Endothelial cell of umbilical vein (primary cell): ENCODE measurements at regions not wholly inside any gene's neighbourhood (a gene's known extent, or its start where the extent isn't known, plus 50 kb on each side); places are given as distances from the start of the nearest gene placed in this dataset.

Experiments used
- BruUV-seq: library from RNA; stranded (reverse); fragments of 400-500 nt; replicated peaks from 2 replicates; lab custom pipeline; 2021; lab: Mats Ljungman, UMichigan
- CTCF ChIA-PET: fragments of 300-600, 350-600 bp; sonication (Branson Sonifier 250); formaldehyde crosslinking; loops from one replicate; lab custom pipeline; 2021; ENCODE audit warnings: antibody characterized with exemption, inconsistent platforms; lab: Charles Lee
- POLR2A ChIA-PET: fragments of 300-600, 350-600 bp; sonication (Branson Sonifier 250); formaldehyde crosslinking; loops from one replicate; lab custom pipeline; 2021; ENCODE audit warnings: antibody characterized with exemption, inconsistent platforms; lab: Charles Lee
- DNase-seq: peaks from one replicate; pipeline ENCODE4 v3.0.0-alpha.2; 2011; ENCODE audit warnings: low read depth, low spot score
- FAIRE-seq: peaks from 2 replicates; lab custom pipeline; 2011; peaks lifted over from hg19 to GRCh38; lab: Jason Lieb, UNC
- H2AFZ ChIP-seq: 2 replicates; pipeline ENCODE4 v1.6.0; 2012; ENCODE audit warnings: low read depth, low read length, control low read depth, inconsistent platforms
- H3K27ac ChIP-seq: 2 replicates; pipeline ENCODE4 v1.5.1; 2011; ENCODE audit warnings: low read depth, mild to moderate bottlenecking, control low read depth, low read length, moderate library complexity; ENCODE audit not compliant: insufficient read depth
- H3K27me3 ChIP-seq, 2 experiments: 2 replicates each; pipeline versions ENCODE4 v1.6.0 to v1.6.1; 2011; ENCODE audit warnings: low read length in 2 of 2, mixed read lengths in 1 of 2; ENCODE audit not compliant: control insufficient read depth in 2 of 2, insufficient read depth in 2 of 2
- H3K36me3 ChIP-seq, 2 experiments: 2 replicates in 1 of 2; 3 replicates in 1 of 2; pipeline ENCODE4 v1.5.1; 2011; ENCODE audit warnings: low read length in 2 of 2, mild to moderate bottlenecking in 1 of 2, moderate library complexity in 1 of 2; ENCODE audit not compliant: control insufficient read depth in 2 of 2, insufficient read depth in 2 of 2; ENCODE audit errors: extremely low read depth in 1 of 2
- H3K4me1 ChIP-seq: 3 replicates; pipeline ENCODE4 v1.5.1; 2011; ENCODE audit warnings: mild to moderate bottlenecking, low read length; ENCODE audit not compliant: control insufficient read depth, insufficient read depth; ENCODE audit errors: extremely low read depth
- H3K4me2 ChIP-seq: 2 replicates; pipeline ENCODE4 v1.6.1; 2011; ENCODE audit warnings: low read length, control low read depth, mixed read lengths; ENCODE audit not compliant: insufficient read depth
- H3K4me3 ChIP-seq, 3 experiments: fragments of 200-600 bp in 1 of 3; sonication (generic), shearing (Covaris generic) in 1 of 3; replicated peaks in 1 of 3; 2 replicates each; pipeline ENCODE4 v1.5.1; 2011 to 2016; ENCODE audit warnings: control low read depth in 3 of 3, low read length in 3 of 3, mild to moderate bottlenecking in 2 of 3, inconsistent platforms in 1 of 3, low read depth in 1 of 3, moderate library complexity in 1 of 3; ENCODE audit not compliant: insufficient read depth in 1 of 3
- H3K79me2 ChIP-seq: 2 replicates; pipeline ENCODE4 v1.6.0; 2012; ENCODE audit warnings: low read length, inconsistent platforms; ENCODE audit not compliant: control insufficient read depth, insufficient read depth
- H3K9ac ChIP-seq: replicated peaks from 2 replicates; pipeline ENCODE3; 2011; ENCODE audit warnings: low read length, control low read depth; ENCODE audit not compliant: insufficient read depth; ENCODE audit errors: extremely low read depth
- H3K9me1 ChIP-seq: replicated peaks from 3 replicates; pipeline ENCODE4 v1.6.0; 2011; ENCODE audit warnings: mild to moderate bottlenecking, low read length; ENCODE audit not compliant: control insufficient read depth, insufficient read depth; ENCODE audit errors: extremely low read depth
- H3K9me3 ChIP-seq: replicated peaks from 2 replicates; pipeline ENCODE4 v1.5.1; 2012; ENCODE audit warnings: low read length, inconsistent platforms; ENCODE audit not compliant: control insufficient read depth, insufficient read depth
- H4K20me1 ChIP-seq: replicated peaks from 2 replicates; pipeline ENCODE3; 2011; ENCODE audit warnings: mild to moderate bottlenecking, low read length; ENCODE audit not compliant: control insufficient read depth, insufficient read depth; ENCODE audit errors: extremely low read depth
- CTCF ChIP-seq, 2 donors: IDR thresholded peaks; 1 replicate in 1 of 2; 2 replicates in 1 of 2; pipeline ENCODE4 v1.5.1; 2011; ENCODE audit warnings: low read length in 2 of 2, mild to moderate bottlenecking in 2 of 2, moderate library complexity in 2 of 2, control low read depth in 1 of 2, inconsistent platforms in 1 of 2, low read depth in 1 of 2; ENCODE audit not compliant: insufficient read depth in 1 of 2; ENCODE audit errors: extremely low read depth in 1 of 2
- EZH2 ChIP-seq: IDR thresholded peaks from 2 replicates; pipeline ENCODE4 v1.6.1; 2012; ENCODE audit warnings: borderline replicate concordance, low read depth, mild to moderate bottlenecking, moderate library complexity, low read length, inconsistent platforms; ENCODE audit not compliant: severe bottlenecking
- FOS ChIP-seq: IDR thresholded peaks from 2 replicates; pipeline ENCODE4 v1.6.1; 2011; ENCODE audit warnings: mild to moderate bottlenecking, low read length, moderate library complexity, borderline replicate concordance; ENCODE audit not compliant: insufficient read depth
- GATA2 ChIP-seq: IDR thresholded peaks from 2 replicates; pipeline ENCODE4 v1.7.0; 2011; ENCODE audit warnings: low read depth, mild to moderate bottlenecking, moderate library complexity, mixed read lengths, low read length; ENCODE audit not compliant: insufficient read length, insufficient read depth
- JUN ChIP-seq: IDR thresholded peaks from 2 replicates; pipeline ENCODE4 v1.6.1; 2011; ENCODE audit warnings: borderline replicate concordance, low read depth; ENCODE audit not compliant: insufficient read length, insufficient read depth
- MAX ChIP-seq: IDR thresholded peaks from 2 replicates; pipeline ENCODE4 v1.6.1; 2011; ENCODE audit not compliant: insufficient read depth, insufficient read length
- MYC ChIP-seq: IDR thresholded peaks from one replicate; pipeline ENCODE4 v1.6.1; 2011; ENCODE audit warnings: mild to moderate bottlenecking, low read depth, low read length
- POLR2A ChIP-seq: IDR thresholded peaks from 2 replicates; pipeline ENCODE4 v1.6.1; 2012; ENCODE audit warnings: low read depth, mild to moderate bottlenecking, control low read depth, low read length
- POLR2AphosphoS5 ChIP-seq: IDR thresholded peaks from 2 replicates; pipeline ENCODE4 v1.6.1; 2012; ENCODE audit warnings: low read depth, mild to moderate bottlenecking, control low read depth, low read length, moderate library complexity; ENCODE audit not compliant: insufficient read depth
- dilution Hi-C: fragments of 300-500 bp; cut with MboI; formaldehyde crosslinking; loops from one replicate; pipeline ENCODE4 v1.15.0; 2019; ENCODE audit warnings: low sequenced_read_pairs; ENCODE audit not compliant: extremely low pct_ligation_motif_present
- intact Hi-C: fragments of 100-400 bp; cut with micrococcal nuclease; formaldehyde crosslinking; loops from one replicate; pipeline ENCODE4 v1.10.0; 2022

- Histone ChIP-seq H3K4me1 (no peaks in the 10 kb centered on the region), H3K9ac (no peak overlapping the region), H3K9me3 (no peaks in the 10 kb centered on the region), H4K20me1 (no peaks in the 10 kb centered on the region), H3K4me3 (no peak overlapping the region), H3K27ac (no peak overlapping the region), H3K79me2 (no peaks in the 10 kb centered on the region), H3K27me3 (no peaks in the 10 kb centered on the region), H3K9me1 (no peaks in the 10 kb centered on the region), H3K4me2 (no peak overlapping the region), H2AFZ (no peak overlapping the region), H3K36me3 (no peaks in the 10 kb centered on the region)
- intact Hi-C loops (no loop called here), dilution Hi-C loops (no loop called here)
- no TSS peak for BruUV-seq
- FAIRE-seq (no peak), DNase-seq (no peak)
- ChIA-PET CTCF (interaction anchor here (0.9 kb wide), 1 partner anchor 17 kb away, joined by 3 read pairs; no protein-coding TSS in a partner anchor), POLR2A (no interaction called here)
- TF ChIP-seq EZH2 (no peak), POLR2AphosphoS5 (no peak), CTCF (IDR thresholded peaks at IDR 0.05; ENCODE audit: extremely low read depth in 1 of 2, insufficient read depth in 1 of 2, low read depth in 1 of 2, low read length in 2 of 2) (no peak), FOS (no peak), GATA2 (no peak), MAX (no peak), POLR2A (no peak), MYC (no peak), JUN (no peak)
These were observed 140.5 kb upstream of the RHOBTB1 start for GRCh38 chr10:61084493-61084892.
